Right cardiac atrium (tissue), 5 donors: ENCODE measurements at regions not wholly inside any gene's neighbourhood (a gene's known extent, or its start where the extent isn't known, plus 50 kb on each side); places are given as distances from the start of the nearest gene placed in this dataset.
"Not testable (repeated sequence)": the region's sequence is repeated elsewhere in the genome, so short reads cannot be mapped to it uniquely, and the experiment has no call there.

Experiments used
- ATAC-seq, 2 donors: fragments of 200-7000 bp; cut with Tn5 transposase; one replicate each; pipeline versions ENCODE4 v1.8.0 to v1.9.1; 2020; ENCODE audit warnings: moderate library complexity in 2 of 2, mild to moderate bottlenecking in 1 of 2
- DNase-seq, 3 donors: peaks; one replicate each; pipeline ENCODE4 v3.0.0-alpha.2; 2020
- H3K27ac ChIP-seq: one replicate; pipeline ENCODE4 v1.5.1; 2013; ENCODE audit warnings: mild to moderate bottlenecking, low read length, control low read depth, moderate library complexity
- H3K27me3 ChIP-seq: one replicate; pipeline ENCODE4 v1.6.1; 2013; ENCODE audit not compliant: control insufficient read depth, insufficient read depth
- H3K4me1 ChIP-seq: one replicate; pipeline ENCODE4 v1.6.1; 2013; ENCODE audit warnings: low read length; ENCODE audit not compliant: control insufficient read depth, insufficient read depth
- H3K4me3 ChIP-seq: one replicate; pipeline ENCODE4 v1.5.1; 2013; ENCODE audit warnings: low read length, control low read depth
- H3K9me3 ChIP-seq: one replicate; pipeline ENCODE4 v1.6.1; 2013; ENCODE audit warnings: low read length; ENCODE audit not compliant: control insufficient read depth
- WGBS: extraction: QIAGEN DNeasy Blood & Tissue Kit; methylation state at CpG from one replicate; pipeline ENCODE4 v1.1.7; 2013; 5-methylcytosine and 5-hydroxymethylcytosine counted together
- intact Hi-C, 4 donors: fragments of 100-400 bp; cut with DNase I; formaldehyde crosslinking; loops; one replicate each; pipeline versions ENCODE4 v1.11.0 to v1.14.0; 2022 to 2023
- donor health status: healthy with polysubstance abuse.
- donor health status: DM: no; HTN: yes; CAD: no.
- donor health status: DM: no; HTN: no; CAD: no.
- donor health status: DM: no; HTN: yes; CAD: no; lungs with severe emphysema.
- donor health status: DM: yes; HTN: yes; CAD: no.

DNA sequence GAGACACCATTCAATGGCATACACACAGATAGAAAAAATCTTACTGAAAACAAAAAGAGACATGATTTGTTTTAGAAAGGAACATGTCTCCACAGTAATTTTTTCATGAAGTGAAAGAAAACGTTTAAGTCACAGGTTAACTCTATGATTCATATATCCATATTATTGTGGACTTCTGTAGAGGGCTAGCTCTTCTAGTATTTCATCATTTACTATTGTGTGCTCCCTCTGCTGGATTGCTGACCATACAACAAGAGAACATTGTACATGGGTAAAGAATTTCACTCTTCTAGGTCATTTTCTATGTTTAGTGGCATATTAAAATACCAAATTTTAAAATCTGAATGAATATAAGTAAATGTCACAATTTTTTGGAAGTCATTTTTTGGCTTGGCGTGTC, 91.8 kb upstream of the POU3F4 start:
- Histone ChIP-seq H3K9me3 (no peaks in the 10 kb centered on the region), H3K4me1 (no peaks in the 10 kb centered on the region), H3K4me3 (no peak overlapping the region), H3K27ac (no peak overlapping the region), H3K27me3 (no peaks in the 10 kb centered on the region)
- 30% methylated on average over 2 of the region's 2 CpGs for WGBS
- no peak for DNase-seq
- no peak for ATAC-seq
- intact Hi-C loops = no loop called here

DNA sequence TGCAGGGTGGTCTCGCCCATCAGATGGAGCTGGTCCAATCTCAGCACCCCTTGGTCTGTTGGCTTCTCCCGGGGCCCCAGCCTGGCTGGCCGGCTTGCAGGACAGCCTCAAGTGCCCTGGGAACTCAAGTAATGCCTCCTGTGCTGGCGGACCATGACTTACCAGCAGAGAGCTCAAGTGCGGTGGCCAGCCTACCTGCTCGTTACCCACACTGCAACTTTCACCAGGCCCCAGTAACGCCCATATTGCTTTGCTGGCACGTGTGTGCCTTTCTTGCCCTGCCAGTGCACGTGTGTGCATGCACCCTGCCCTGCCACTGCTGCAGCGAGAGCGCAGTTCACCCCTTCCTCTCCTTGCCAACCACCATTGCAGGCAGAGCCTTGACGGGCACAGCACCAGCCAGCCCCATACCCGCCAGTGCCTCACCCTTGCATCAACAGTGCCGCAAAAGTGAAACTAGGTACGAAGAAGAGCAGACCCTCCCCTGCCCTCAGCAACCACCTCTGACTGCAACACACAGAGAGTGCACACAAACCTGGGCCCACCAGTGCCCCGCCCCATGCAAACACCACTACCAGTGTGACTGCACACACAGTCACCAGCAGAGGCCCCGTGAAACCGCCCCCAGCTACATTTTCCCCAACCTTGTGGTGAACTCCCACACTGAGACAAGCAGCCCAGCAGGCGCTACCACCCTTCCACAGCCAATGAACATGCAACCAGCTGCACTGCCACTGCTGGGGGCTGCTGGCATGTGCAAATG, 88.9 kb upstream of the POU3F4 start:
- intact Hi-C loops = no loop called here
- Histone ChIP-seq H3K4me3 (no peak overlapping the region), H3K27ac (no peak overlapping the region), H3K9me3 (no peaks in the 10 kb centered on the region), H3K4me1 (no peaks in the 10 kb centered on the region), H3K27me3 (no peaks in the 10 kb centered on the region)
- ATAC-seq (no peak), DNase-seq (peak in 1 of 3 donors; percentile 5)
- WGBS = 81% methylated on average over 19 of the region's 19 CpGs

DNA sequence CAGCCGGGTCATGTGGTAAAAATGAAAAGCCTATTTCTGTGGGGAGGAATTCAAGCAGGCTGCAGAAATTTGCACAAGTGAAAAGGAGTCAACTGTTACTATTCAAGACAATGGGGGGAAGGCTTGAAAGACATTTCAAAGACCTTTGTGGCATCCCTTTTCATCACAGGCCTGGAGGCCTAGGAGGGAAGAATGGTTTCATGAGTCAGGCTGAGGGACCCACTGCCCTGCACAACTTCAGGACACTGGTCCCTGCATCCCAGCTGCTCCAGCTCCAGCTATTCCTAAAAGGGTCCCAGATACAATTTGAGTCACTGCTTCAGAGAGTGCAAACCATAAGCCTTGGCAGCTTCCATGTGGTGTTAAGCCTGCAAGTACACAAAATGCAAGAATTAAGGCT, 85.3 kb upstream of the POU3F4 start:
- H3K4me1 ChIP-seq = no peaks in the 10 kb centered on the region
- H3K4me3 ChIP-seq = no peak overlapping the region
- ATAC-seq (no peak), DNase-seq (no peak)
- no peaks in the 10 kb centered on the region for H3K9me3 ChIP-seq
- no peaks in the 10 kb centered on the region for H3K27me3 ChIP-seq
- H3K27ac ChIP-seq = no peak overlapping the region
- WGBS = 91% methylated on average over 1 of the region's 1 CpG
- intact Hi-C loops = no loop called here

DNA sequence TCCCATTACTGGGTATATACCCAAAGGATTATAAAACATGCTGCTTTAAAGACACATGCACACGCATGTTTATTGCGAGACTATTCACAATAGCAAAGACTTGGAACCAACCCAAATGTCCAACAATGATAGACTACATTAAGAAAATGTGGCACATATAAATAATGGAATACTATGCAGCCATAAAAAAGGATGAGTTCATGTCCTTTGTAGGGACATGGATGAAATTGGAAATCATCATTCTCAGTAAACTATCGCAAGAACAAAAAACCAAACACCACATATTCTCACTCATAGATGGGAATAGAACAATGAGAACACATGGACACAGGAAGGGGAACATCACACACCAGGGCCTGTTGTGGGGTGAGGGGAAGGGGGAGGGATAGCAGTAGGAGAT, 65.5 kb upstream of the POU3F4 start:
- H3K27ac ChIP-seq, H3K27me3 ChIP-seq, H3K4me3 ChIP-seq, DNase-seq, H3K9me3 ChIP-seq, H3K4me1 ChIP-seq, ATAC-seq, intact Hi-C loops: not testable (repeated sequence)
- 93% methylated on average over 3 of the region's 3 CpGs for WGBS

DNA sequence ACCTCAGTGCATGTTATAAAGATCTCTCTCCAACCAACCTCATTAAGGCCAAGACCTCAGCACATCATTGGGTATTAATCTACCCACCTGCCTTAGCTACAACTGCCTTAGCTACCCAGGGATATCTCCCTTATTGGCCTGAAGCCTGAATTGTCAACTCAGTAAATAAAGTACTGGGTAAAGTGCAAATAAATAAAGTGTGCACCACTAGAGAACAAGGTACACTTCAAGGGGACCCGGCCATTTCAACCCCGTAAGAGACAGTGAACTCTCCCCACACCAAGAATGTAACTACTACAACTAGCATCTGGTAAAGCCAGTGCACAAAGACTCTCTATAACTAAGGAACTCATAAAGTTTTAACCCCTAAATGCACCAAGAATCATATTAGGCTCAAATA, 61.7 kb upstream of the POU3F4 start:
- no peaks in the 10 kb centered on the region for H3K4me1 ChIP-seq
- DNase-seq = no peak
- H3K4me3 ChIP-seq = no peak overlapping the region
- no peaks in the 10 kb centered on the region for H3K9me3 ChIP-seq
- H3K27ac ChIP-seq = no peak overlapping the region
- intact Hi-C loops = no loop called here
- H3K27me3 ChIP-seq = no peaks in the 10 kb centered on the region
- no peak for ATAC-seq
- WGBS = 83% methylated on average over 2 of the region's 2 CpGs
